COR-L47 (cell line): ENCODE measurements at regions not wholly inside any gene's neighbourhood (a gene's known extent, or its start where the extent isn't known, plus 50 kb on each side); places are given as distances from the start of the nearest gene placed in this dataset.
"Not testable (repeated sequence)": the region's sequence is repeated elsewhere in the genome, so short reads cannot be mapped to it uniquely, and the experiment has no call there.

Experiments used
- DNase-seq: peaks from one replicate; lab custom pipeline; 2025; lab: John Stamatoyannopoulos, UW

DNA sequence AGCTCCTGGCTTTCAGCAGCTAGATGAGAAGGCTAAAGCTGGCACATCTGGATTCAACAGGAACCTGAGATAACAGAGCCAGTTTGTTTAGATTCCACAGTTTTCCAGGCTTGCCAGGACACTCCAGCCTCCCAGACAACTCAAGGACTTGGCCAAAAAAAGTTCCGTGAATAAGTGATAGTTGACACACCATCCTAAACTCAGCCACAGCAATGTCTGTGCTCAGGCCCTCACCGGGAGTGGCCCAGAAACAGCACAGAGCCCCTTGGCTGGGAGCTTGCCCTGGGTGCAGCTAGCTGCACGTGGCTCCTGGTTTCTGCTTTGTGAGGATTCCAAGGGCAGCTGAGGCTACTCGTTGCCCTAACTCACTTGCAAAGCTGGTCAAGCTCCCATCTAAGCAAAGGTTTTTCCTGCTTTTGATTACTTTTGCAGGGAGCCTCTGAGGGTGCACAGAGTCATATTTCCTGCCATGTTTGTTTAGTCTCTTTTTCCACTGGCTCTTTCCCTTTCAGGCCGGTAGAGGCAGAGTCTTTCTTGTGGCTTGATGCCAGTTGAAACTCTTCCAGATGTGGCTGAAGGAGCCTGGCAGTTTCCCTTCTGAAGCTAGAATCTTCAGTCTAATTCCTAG is 118.3 kb upstream of the ECI2 start:
- DNase-seq, result peak; percentile 27

DNA sequence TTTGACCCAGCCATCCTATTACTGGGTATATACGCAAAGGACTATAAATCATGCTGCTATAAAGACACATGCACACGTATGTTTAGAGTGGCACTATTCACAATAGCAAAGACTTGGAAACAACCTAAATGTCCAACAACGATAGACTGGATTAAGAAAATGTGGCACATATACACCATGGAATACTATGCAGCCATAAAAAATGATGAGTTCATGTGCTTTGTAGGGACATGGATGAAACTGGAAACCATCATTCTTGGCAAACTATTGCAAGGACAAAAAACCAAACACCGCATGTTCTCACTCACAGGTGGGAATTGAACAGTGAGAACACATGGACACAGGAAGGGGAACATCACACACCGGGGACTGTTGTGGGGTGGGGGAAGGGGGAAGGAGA is 117.1 kb upstream of the ECI2 start:
- not testable (repeated sequence) for DNase-seq

DNA sequence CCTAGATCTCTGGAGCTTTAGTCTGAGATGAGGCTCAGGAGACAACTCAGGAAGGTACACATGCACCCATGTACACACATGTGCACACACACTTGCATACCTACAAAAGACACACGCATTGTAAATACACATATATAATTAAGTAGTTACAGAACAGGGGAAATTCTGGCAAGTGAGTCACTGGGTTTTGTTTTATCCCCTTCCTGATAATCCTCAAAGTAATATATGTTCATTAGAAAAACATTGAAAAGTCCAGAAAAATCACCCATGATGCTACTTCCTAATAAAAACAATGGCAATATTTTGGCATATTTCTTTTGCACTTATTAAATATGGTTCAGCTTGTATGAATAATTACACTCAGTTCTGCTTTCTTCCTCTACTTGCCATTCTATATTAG is 115.3 kb upstream of the ECI2 start:
- DNase-seq, result no peak

DNA sequence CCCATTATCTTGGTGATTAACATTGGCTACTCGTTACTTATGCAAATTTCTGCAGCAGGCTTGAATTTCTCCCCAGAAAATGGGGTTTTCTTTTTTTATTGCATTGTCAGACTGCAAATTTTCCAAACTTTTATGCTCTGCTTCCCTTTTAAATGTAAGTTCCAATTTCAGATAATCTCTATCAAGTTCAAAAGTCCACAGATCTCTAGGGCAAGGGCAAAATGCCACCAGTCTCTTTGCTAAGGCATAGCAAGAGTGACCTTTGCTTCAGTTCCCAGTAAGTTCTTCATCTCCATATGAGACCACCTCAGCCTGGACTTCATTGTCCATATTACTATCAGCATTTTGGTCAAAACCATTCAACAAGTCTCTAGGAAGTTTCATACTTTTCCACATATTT is 108.5 kb upstream of the ECI2 start:
- DNase-seq, result not testable (repeated sequence)

DNA sequence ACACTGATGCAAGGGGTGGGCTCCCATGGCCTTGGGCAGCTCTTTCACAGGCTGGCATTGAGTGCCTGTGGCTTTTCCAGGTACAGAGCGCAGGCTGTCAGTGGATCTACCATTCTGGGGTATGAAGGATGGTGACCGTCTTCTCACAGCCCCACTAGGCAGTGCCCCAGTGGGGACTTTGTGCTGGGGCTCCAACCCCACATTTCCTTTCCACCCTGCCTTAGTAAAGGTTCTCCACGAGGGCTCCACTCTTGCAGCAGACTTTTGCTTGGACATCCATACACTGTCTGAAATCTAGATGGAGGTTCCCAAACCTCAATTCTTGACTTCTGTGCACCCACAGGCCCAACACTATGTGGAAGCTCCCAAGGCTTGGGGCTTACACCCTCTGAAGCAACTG is 107.9 kb upstream of the ECI2 start:
- DNase-seq, result no peak

DNA sequence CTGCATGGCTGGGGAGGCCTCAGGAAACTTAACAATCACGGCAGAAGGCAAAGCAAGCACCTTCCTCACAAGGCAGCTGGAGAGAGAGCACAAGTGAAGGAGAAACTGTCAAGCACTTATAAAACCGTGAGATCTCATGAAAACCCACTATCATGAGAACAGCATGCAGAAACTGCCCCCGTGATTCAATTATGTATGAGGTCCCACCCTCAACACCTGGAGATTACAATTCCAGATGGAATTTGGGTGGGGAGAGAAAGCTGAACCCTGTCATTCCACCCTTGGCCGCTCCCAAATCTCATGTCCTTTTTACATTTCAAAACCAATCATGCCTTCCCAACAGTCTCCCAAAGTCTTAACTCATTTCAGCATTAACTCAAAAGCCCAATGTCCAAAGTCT is 107.2 kb upstream of the ECI2 start:
- DNase-seq, result no peak

DNA sequence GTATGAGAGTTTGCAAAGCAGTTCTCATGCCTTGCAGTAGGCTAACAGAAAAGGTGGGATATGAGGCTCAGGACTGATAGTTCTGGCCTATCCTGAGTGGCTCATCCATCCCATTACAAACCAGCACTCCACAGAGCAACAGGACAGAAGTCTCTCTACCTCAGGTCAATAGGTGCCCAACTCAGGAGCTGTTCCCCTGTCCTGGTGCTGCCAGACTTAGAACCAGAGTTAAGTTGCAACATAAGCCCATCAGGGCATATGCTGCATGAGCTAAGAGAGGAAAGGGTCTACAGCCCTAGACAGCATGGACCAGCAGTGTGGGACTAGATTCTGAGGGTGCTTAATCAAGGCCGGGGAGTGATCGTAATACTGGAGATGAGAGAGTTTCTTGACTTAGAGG is 104.8 kb upstream of the ECI2 start:
- DNase-seq, result no peak

DNA sequence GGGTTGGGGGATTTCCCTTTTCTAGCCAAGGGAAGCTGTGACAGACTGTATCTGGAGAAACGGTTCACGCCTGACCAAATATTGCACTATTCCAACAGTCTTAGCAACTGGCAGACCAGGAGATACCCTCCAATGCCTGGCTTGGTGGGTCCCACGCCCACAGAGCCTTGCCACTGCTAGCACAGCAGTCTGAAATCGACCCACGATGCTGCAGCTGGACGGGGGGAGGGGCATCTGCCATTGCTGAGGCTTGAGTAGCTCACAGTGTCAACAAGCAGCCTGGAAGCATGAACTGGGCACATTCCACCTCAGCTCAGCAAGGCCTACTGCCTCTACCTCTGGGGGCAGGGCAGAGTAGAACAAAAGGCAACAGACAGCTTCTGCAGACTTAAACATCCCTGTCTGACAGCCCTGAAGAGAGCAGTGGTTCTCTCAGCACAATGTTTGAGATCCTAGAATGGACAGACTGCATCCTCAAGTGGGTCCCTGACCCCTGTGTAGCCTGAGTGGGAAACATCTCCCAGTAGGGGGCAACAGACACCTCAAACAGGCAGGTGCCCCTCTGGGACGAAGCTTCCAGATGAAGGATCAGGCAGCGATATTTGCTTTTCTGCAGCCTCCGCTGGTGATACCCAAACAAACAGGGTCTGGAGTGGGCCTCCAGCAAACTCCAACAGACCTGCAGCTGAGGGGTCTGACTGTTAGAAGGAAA is 89.9 kb upstream of the ECI2 start:
- no peak for DNase-seq

DNA sequence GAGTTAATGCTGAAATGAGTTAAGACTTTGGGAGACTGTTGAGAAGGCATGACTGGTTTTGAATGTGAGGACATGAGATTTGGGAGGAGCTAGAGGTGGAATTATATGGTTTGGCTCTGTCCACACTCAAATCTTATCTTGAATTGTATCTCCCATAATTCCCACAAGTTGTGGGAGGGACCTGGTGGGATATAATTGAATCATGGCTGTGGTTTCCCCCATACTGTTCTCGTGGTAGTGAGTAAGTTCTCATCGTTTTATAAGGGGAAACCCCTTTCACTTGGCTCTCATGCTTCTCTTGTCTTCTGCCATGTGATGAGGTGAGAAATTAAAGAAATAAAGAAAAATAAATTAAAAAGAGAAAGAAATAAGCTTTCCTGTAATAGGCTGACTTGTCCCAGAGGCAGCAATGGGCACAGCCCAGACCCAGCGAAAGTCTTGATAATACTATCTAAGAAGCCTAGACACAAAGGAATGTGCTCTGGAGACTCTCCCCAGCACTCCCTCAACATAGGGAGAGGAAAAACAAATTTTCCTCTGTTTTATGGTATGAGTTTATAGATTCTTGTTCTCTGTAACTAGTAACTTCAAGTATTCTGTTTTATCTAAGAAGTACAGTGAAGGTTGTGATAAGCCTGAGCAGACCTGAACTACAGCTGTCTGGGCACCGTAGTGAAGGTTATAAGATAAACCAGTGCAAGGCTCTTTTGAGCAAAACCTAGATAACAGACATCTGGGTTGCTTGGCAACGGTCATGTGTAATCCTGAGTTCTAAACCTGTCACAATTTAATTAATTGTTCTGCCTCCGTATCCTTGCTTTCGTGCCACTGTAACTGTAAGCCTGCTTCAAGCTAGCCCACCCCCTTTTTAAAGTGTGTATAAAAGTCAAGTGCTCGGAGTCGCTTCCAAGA is 88.9 kb upstream of the ECI2 start:
- DNase-seq, result no peak

DNA sequence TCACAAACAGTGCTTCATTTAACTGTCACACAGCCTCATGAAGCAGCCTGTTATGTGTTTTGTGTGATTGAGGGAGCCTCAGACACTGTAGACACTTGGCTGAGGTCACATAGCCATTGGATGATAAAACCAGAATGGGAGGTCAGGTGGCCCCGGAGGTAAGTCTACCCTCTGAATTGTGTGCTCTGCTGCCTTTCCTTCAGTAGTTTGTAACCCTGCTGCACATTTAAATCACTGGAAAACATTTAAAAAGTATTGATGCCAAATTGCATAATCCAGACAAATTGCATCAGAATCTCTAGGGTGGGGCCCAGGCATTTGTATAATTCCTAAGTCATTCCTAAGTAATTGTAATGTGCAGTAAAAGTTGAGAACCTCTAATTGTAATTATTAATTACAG is 85.2 kb upstream of the ECI2 start:
- no peak for DNase-seq

DNA sequence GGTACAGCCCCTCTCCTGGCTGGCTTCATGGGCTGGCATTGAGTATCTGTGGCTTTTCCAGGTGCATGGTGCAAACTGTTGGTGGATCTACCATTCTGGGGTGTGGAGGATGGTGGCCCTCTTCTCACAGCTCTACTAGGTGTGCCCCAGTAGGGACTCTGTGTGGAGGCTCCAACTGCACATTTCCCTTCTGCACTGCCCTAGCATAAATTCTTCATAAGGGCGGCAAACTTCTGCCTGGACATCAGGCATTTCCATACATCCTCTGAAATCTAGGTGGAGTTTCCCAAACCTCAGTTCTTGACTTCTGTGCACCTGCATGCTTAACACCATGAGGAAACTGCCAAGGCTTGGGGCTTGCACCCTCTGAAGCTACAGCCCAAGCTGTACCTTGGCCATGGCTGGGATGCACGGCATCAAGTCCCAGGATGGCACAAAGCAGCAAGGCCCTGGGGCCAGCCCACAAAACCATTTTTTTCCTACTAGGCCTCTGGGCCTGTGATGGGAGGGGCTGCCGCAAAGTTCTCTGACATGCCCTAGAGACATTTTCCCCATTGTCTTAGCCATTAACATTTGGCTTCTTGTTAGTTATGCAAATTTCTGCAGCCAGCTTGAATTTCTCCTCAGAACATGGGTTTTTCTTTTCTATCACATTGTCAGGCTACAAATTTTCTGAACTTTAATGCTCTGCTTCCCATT is 83.4 kb upstream of the ECI2 start:
- DNase-seq, result not testable (repeated sequence)

DNA sequence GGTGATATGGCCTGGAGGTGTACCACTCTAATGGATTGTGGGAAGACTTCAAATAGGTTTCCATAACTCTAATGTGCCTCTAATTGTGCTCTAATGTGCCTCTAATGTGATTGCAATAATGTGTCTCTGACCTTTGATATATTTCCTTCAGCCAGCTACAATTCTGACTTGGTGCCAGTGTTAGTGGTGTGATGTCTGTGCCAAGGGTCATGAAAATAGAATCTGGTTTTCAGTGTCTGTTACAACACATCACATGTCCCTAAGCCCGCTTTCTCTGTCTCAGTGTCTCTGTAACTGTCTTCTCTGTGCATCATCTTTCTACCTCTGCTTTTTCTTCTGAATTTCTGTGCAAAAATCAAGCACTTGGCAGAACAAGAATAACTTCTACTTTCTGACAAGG is 77.2 kb upstream of the ECI2 start:
- DNase-seq, result no peak

DNA sequence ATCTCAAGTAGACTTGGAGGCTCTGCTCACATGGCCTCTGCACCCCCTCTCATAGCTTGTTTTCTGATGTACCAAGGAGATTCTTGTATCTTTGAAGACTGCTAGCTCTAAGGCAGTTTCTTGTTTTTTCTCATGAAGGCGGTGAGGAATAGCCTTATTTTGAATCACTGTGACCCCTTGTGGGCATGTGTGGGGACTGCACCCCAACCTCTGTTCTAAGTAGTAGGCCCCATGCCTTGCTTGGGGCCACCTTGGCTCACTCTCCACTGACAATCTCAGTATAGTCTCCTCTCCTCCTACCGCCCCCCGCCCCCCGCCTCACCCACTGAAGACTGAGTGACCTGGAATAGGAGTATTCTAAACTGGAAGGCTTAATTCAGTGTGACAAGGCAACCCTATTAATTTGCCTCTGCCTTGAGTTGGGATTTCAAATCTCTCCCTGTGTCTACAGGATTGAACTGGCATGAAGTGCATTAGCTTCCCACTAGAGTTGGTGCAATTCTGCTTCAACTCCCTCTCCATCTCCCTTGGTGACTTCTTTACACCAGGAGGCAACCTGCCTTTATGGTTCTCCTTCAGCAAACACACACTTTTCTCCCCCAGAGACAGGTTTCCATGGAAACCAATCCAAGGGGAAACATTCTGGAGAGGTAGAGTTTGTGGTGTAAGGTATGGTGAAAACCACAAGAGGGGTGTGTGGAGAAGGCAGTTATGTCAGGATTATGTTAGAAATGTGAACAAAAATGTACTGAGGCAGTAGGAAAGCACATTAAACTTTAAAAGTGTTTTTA is 75.4 kb upstream of the ECI2 start:
- peak; percentile 30 for DNase-seq

DNA sequence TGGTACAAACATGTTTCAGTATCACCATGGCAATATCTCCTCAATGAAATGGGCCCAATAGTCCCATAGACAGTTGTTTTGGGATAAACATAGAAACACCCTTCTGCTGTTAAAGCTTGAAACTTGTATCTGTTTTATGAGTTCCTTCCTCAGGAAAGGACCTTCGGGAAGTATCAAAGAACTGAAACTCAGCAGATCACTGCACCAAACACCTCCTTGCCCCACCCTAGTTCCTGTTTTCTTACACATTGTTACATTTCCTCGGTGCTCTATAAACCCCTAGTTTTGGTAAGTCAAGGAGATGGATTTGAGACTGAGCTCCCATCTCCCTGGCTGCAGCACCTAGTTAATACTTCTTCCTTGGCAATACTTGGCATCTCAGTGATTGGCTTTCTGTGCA is 73.8 kb upstream of the ECI2 start:
- DNase-seq, result no peak

DNA sequence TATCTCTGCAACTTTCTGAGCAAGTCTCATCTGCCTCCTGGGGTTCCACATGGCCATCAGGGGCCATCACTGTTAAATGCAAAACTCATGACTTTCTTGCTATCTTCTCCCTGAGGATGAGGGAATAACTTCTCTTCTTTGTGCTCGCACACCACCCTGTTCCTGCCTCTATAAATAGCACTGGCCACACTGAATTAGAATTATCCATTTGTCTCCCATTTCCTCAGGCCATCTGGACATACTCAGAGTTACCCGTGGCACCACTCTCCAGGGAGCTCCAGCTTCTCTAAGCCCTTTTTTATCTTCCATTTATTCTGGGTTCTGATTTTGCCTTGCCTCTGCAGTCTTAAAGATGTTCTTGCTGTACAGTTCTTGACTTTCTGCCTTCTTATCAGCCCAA is 72.8 kb upstream of the ECI2 start:
- no peak for DNase-seq

DNA sequence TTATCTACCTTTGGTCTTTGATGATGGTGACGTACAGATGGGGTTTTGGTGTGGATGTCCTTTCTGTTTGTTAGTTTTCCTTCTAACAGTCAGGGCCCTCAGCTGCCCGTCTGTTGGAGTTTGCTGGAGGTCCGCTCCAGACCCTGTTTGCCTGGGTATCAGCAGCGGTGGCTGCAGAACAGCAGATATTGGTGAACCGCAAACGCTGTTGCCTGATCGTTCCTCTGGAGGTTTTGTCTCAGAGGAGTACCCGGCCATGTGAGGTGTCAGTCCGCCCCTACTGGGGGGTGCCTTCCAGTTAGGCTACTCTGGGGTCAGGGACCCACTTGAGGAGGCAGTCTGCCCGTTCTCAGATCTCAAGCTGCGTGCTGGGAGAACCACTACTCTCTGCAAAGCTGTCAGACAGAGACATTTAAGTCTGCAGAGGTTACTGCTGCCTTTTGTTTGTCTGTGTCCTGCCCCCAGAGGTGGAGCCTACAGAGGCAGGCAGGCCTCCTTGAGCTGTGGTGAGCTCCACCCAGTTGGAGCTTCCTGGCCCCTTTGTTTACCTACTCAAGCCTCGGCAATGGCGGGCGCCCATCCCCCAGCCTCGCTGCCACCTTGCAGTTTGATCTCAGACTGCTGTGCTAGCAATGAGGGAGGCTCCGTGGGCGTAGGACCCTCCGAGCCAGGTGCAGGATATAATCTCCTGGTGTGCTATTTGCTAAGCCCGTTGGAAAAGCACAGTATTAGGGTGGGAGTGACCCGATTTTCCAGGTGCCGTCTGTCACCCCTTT is 68.5 kb upstream of the ECI2 start:
- DNase-seq, result not testable (repeated sequence)

DNA sequence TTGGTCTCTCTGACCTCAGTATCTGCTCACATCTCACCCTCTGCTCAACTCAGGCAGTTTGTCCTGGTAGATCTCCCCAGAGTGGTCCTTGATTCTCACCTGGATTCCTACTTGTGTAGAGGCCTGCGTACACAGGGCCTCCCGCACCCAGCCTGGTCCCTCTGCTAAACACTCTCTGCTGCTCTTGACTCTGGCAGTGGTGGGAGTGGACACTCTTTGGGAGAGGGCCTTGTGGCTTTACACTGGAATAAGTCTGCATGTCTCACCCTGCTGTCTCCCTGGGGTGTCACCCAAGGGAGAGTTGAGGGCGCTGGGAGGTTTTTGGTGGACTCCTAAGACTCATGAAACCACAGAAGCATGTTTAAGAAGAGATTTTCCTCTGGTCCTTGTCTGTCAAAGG is 57.3 kb upstream of the ECI2 start:
- no peak for DNase-seq

DNA sequence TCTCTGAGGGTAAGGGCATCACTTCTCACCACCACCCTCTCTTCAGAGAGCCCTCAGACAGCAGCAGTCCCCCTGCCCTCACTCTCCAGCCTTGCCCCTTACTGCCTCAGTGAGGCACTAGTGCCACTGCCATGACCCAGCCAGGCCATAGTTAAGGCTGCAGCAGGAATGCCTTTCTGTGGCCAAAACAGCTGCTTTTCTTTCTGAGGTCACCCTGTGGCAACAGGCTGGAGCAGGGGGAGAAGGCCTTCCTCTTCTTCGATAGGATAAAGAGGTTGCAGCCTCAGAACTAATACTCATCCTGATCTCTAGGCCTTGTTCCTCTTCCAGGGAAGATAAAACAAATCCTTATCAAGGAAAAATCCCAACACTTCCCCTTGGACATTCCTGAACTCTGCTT is 56.8 kb upstream of the ECI2 start:
- DNase-seq, result no peak

DNA sequence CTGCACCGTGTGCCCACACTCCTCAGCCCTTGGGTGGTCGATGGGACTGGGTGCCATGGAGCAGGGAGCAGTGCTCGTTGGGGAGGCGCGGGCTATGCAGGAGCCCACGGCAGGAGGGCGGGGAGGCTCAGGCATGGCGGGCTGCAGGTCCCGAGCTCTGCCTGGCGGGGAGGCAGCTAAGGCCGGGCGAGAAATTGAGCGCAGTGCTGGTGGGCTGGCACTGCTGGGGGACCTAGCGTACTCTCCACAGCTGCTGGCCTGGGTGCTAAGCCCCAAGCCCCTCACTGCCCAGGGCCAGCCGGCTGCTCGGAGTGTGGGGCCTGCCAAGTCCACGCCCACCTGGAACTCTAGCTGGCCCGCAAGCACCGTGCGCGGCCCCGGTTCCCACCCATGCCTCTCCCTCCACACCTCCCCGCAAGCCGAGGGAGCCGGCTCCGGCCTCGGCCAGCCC is 55.9 kb upstream of the ECI2 start:
- DNase-seq, result no peak

DNA sequence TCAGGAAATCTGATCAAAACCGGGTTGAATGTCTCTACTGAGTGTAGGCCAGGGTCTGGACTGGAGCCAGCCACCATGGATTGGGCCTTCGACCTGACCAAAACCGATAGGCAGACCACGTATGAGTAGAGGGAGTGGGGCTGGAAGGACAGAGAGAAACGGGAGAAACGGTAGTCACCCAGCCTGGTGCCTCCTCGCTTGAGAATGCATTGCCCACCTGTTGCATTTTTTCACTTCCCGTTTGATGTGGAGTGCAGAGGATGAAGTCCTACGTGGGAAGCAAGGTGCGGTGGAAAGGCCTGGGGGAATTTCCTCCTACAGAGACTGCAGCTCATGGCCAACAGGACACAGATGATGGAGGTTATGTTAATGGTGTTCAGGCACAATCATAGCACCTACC is 53.9 kb upstream of the ECI2 start:
- DNase-seq, result no peak

DNA sequence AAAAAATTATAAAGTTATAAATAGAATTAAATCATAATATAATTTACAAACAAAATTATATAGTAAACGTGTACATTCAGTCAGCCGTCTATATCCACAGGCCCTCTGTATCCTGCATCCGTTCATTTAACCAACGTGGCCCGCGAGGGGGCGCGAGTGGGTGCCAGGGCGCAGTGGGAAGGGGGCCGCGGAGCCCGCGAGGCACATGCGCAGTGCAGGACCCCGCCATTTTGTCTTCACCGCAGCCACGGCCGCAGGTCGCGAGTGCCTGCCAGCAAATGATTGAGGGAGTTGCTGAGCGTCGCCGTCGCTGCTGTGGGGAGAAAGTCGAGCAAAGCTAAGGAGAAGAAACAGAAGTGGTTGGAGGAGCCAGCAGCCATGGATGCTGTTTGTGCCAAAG is 53.4 kb upstream of the ECI2 start:
- DNase-seq, result no peak
